K562 (cell line): ENCODE measurements at regions not wholly inside any gene's neighbourhood (a gene's known extent, or its start where the extent isn't known, plus 50 kb on each side); places are given as distances from the start of the nearest gene placed in this dataset.

Experiments used
- CTCFL ChIP-seq: IDR thresholded peaks from 2 replicates; pipeline ENCODE4 v1.6.1; 2011; ENCODE audit warnings: borderline replicate concordance, low read depth, mild to moderate bottlenecking, moderate library complexity, low read length; ENCODE audit not compliant: insufficient read depth, poor library complexity, severe bottlenecking
- EHMT2 ChIP-seq: fragments of 450-650 bp; IDR thresholded peaks from 2 replicates; pipeline ENCODE4 v1.6.1; 2018; ENCODE audit warnings: antibody characterized with exemption
- FOXA1 ChIP-seq: fragments of 450-650 bp; IDR thresholded peaks from 2 replicates; pipeline ENCODE4 v1.6.1; 2016; ENCODE audit warnings: mild to moderate bottlenecking, borderline replicate concordance
- FOXA3 ChIP-seq, 2 experiments: fragments of 450-650 bp in 1 of 2; sonication (generic) in 1 of 2; formaldehyde crosslinking; IDR thresholded peaks in 1 of 2; conservative IDR thresholded peaks in 1 of 2; 2 replicates each; pipeline versions ENCODE4 v1.4.0 to v1.8.0; 2020 to 2022; ENCODE audit warnings: mild to moderate bottlenecking in 2 of 2, missing genetic modification reagents in 1 of 2
- GATAD2A ChIP-seq: fragments of 450-650 bp; IDR thresholded peaks from 2 replicates; pipeline ENCODE4 v1.6.1; 2017
- HCFC1 ChIP-seq: IDR thresholded peaks from 2 replicates; pipeline ENCODE4 v1.6.1; 2012; ENCODE audit warnings: low read depth, low read length, improper control_type of control experiment
- HDAC2 ChIP-seq: fragments of 450-650 bp; IDR thresholded peaks from 2 replicates; pipeline ENCODE4 v1.6.1; 2016; ENCODE audit warnings: mild to moderate bottlenecking
- JUND ChIP-seq, 2 experiments: IDR thresholded peaks; 2 replicates in 1 of 2; 3 replicates in 1 of 2; pipeline ENCODE4 v1.6.1; 2011; ENCODE audit warnings: borderline replicate concordance in 2 of 2, low read depth in 2 of 2, low read length in 2 of 2, improper control_type of control experiment in 1 of 2, missing biosample characterization in 1 of 2, missing genetic modification characterization in 1 of 2, missing genetic modification reagents in 1 of 2
- KDM5B ChIP-seq: fragments of 200-600 bp; sonication (generic); IDR thresholded peaks from 2 replicates; pipeline ENCODE4 v1.6.1; 2012; ENCODE audit warnings: low read depth, mild to moderate bottlenecking, moderate library complexity, low read length, control low read depth, inconsistent platforms; ENCODE audit not compliant: insufficient replicate concordance
- MAZ ChIP-seq, 2 experiments: fragments of 450-650 bp in 1 of 2; sonication (generic) in 1 of 2; formaldehyde crosslinking; IDR thresholded peaks in 1 of 2; conservative IDR thresholded peaks in 1 of 2; 2 replicates each; pipeline versions ENCODE4 v1.4.0 to v1.5.0; 2020; ENCODE audit warnings: mild to moderate bottlenecking in 1 of 2, missing genetic modification reagents in 1 of 2
- SRSF3 ChIP-seq: fragments of 200-400 bp; formaldehyde crosslinking; IDR thresholded peaks from 2 replicates; pipeline ENCODE4 v1.6.1; 2016; ENCODE audit warnings: mild to moderate bottlenecking, low read length, moderate library complexity; ENCODE audit not compliant: insufficient read depth
- ZBTB7A ChIP-seq: IDR thresholded peaks from 2 replicates; pipeline ENCODE4 v1.6.1; 2011; ENCODE audit warnings: low read depth, mild to moderate bottlenecking, low read length, moderate library complexity, borderline replicate concordance; ENCODE audit not compliant: control insufficient read depth
- ZNF143 ChIP-seq: sonication (generic); formaldehyde crosslinking; IDR thresholded peaks from 2 replicates; pipeline ENCODE4 v1.9.0; 2022; ENCODE audit warnings: mild to moderate bottlenecking, missing genetic modification reagents
- ZNF586 ChIP-seq: fragments of 450-650 bp; formaldehyde crosslinking; conservative IDR thresholded peaks from 2 replicates; pipeline ENCODE4 v1.4.0; 2020; ENCODE audit warnings: mild to moderate bottlenecking, moderate library complexity
- ZNF717 ChIP-seq: fragments of 250-450 bp; sonication (Bioruptor Pico); IDR thresholded peaks from 2 replicates; pipeline ENCODE4 v1.5.0; 2021

GRCh38 chr17:45705123-45706009, 78.8 kb upstream of the CRHR1 start (continued):
- TF ChIP-seq ZNF143 (CRISPR knock-in tag), result no peak
- no peak for TF ChIP-seq MAZ (CRISPR knock-in tag; conservative IDR thresholded peaks at IDR 0.05 in 1 of 2, IDR thresholded peaks at IDR 0.05 in 1 of 2)
- TF ChIP-seq GATAD2A, result no peak
- no peak for TF ChIP-seq KDM5B
- TF ChIP-seq FOXA1, result peak; percentile 53; the same call in 1 of the 2 replicates
- peak; percentile 89 to 99 for TF ChIP-seq FOXA3 (CRISPR knock-in tag; conservative IDR thresholded peaks at IDR 0.05 in 1 of 2, IDR thresholded peaks at IDR 0.05 in 1 of 2)
- TF ChIP-seq JUND (IDR thresholded peaks at IDR 0.05; ENCODE audit: borderline replicate concordance, low read depth, low read length), result peak; percentile 93
- peak; percentile 65; the same call in 1 of the 3 replicates for TF ChIP-seq JUND (tag; IDR thresholded peaks at IDR 0.05; ENCODE audit: borderline replicate concordance, low read depth, low read length)
- TF ChIP-seq SRSF3, result no peak
- TF ChIP-seq HDAC2, result no peak
- no peak for TF ChIP-seq ZNF586 (CRISPR knock-in tag)
- no peak for TF ChIP-seq HCFC1
- no peak for TF ChIP-seq CTCFL
- TF ChIP-seq ZNF717 (CRISPR knock-in tag), result no peak
- TF ChIP-seq ZBTB7A, result no peak
- peak; percentile 30; the same call in 1 of the 2 replicates for TF ChIP-seq EHMT2
